MCF 10A (cell line): ENCODE measurements at regions not wholly inside any gene's neighbourhood (a gene's known extent, or its start where the extent isn't known, plus 50 kb on each side); places are given as distances from the start of the nearest gene placed in this dataset.

Experiments used
- BruUV-seq: library from RNA; stranded (reverse); fragments of 400-500 nt; replicated peaks from 2 replicates; lab custom pipeline; 2021; lab: Mats Ljungman, UMichigan
- CTCF ChIA-PET: fragments of 300-600 bp; sonication (Branson Sonifier 250); formaldehyde crosslinking; extraction: SDS; loops from one replicate; lab custom pipeline; 2021; ENCODE audit warnings: antibody characterized with exemption, inconsistent platforms; lab: Yijun Ruan, JAX
- POLR2A ChIA-PET: fragments of 300-600, 350-650 bp; sonication (Branson Sonifier 250); formaldehyde crosslinking; extraction: SDS; loops from one replicate; lab custom pipeline; 2020; ENCODE audit warnings: antibody characterized with exemption, inconsistent platforms; lab: Yijun Ruan, JAX
- DNase-seq: peaks from one replicate; pipeline ENCODE4 v3.0.0-alpha.2; 2018; ENCODE audit not compliant: unreplicated experiment
- H3K27ac Mint-ChIP-seq: one replicate; pipeline ENCODE4 v1.8.0; 2022; ENCODE audit warnings: mild to moderate bottlenecking, low read depth, mixed read lengths; ENCODE audit not compliant: unreplicated experiment
- H3K27me3 Mint-ChIP-seq: one replicate; pipeline ENCODE4 v1.8.0; 2022; ENCODE audit warnings: mixed read lengths; ENCODE audit not compliant: insufficient read depth, unreplicated experiment
- H3K36me3 Mint-ChIP-seq: one replicate; pipeline ENCODE4 v1.8.0; 2022; ENCODE audit warnings: mild to moderate bottlenecking, moderate library complexity, mixed read lengths; ENCODE audit not compliant: insufficient read depth, unreplicated experiment
- H3K4me1 Mint-ChIP-seq: one replicate; pipeline ENCODE4 v1.8.0; 2022; ENCODE audit warnings: mixed read lengths; ENCODE audit not compliant: insufficient read depth, unreplicated experiment
- H3K4me3 Mint-ChIP-seq: one replicate; pipeline ENCODE4 v1.8.0; 2022; ENCODE audit warnings: mild to moderate bottlenecking, moderate library complexity, mixed read lengths; ENCODE audit not compliant: unreplicated experiment
- H3K9me3 Mint-ChIP-seq: one replicate; pipeline ENCODE4 v1.8.0; 2022; ENCODE audit warnings: mixed read lengths; ENCODE audit not compliant: unreplicated experiment
- intact Hi-C: fragments of 100-400 bp; cut with micrococcal nuclease; formaldehyde crosslinking; loops from 2 replicates; pipeline ENCODE4 v1.14.1; 2022
- TF ChIP-seq, protein P1 (sequence below): fragments of 200-600 bp; IDR thresholded peaks from one replicate; pipeline ENCODE4 v1.8.0; 2022; ENCODE audit warnings: antibody characterized with exemption, mild to moderate bottlenecking; ENCODE audit not compliant: unreplicated experiment

DNA sequence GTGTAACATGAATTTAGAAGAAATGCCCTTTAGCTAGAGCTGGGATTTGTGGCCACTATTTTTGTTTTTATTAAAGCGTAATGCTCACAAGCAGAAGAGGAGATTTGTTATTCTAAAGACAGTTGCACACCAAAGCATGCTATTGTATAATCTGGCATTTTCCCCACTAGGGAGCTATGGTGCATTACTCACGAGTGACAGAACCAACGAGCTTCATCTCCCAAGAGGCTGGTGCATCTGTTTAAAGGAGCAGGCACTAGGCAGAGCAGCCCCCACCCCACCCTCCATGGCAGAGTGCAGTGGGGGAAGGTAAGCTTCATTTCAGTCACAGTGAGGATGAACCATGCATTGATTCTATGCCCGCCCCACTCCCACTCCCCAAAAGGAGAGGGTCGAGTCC, 287.3 kb upstream of the TSHZ2 start:
- no peak for DNase-seq
- ChIA-PET POLR2A (interaction anchor here (0.6 kb wide), 1 partner anchor 932 kb away, joined by 3 read pairs; no protein-coding TSS in a partner anchor), CTCF (no interaction called here)
- no TSS peak for BruUV-seq
- TF ChIP-seq, protein P1, sequence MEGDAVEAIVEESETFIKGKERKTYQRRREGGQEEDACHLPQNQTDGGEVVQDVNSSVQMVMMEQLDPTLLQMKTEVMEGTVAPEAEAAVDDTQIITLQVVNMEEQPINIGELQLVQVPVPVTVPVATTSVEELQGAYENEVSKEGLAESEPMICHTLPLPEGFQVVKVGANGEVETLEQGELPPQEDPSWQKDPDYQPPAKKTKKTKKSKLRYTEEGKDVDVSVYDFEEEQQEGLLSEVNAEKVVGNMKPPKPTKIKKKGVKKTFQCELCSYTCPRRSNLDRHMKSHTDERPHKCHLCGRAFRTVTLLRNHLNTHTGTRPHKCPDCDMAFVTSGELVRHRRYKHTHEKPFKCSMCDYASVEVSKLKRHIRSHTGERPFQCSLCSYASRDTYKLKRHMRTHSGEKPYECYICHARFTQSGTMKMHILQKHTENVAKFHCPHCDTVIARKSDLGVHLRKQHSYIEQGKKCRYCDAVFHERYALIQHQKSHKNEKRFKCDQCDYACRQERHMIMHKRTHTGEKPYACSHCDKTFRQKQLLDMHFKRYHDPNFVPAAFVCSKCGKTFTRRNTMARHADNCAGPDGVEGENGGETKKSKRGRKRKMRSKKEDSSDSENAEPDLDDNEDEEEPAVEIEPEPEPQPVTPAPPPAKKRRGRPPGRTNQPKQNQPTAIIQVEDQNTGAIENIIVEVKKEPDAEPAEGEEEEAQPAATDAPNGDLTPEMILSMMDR, result no peak
- Mint-ChIP-seq H3K27me3 (no peaks in the 10 kb centered on the region), H3K4me3 (no peak overlapping the region), H3K4me1 (no peaks in the 10 kb centered on the region), H3K36me3 (no peaks in the 10 kb centered on the region), H3K9me3 (peaks cover 7% of the 10 kb centered on the region), H3K27ac (no peak overlapping the region)
- intact Hi-C loops, result no loop called here

DNA sequence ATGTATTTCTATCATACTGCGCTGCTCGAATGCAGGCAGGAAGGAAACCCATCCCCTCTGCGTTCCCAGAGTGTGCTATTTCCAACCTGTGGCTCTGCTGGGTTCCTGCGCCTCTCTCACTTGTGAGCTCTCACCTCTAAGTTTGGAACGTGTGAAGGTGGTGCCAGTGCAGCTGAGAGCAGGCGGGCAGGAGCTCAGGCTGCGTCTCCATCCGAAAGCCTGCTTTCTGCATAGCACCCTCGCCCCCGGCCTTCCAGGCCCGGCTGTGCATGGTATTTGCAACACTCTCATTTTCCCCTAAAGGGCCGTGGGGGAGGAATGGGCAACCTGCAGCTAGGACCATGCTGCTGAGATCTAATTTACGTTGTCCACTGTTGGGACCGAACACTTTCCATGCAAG, 288.0 kb upstream of the TSHZ2 start:
- intact Hi-C loops, result no loop called here
- no peaks in the 10 kb centered on the region for H3K4me1 Mint-ChIP-seq
- ChIA-PET POLR2A (no interaction called here), CTCF (no interaction called here)
- TF ChIP-seq, protein P1, result no peak
- no peak overlapping the region for H3K27ac Mint-ChIP-seq
- no peaks in the 10 kb centered on the region for H3K27me3 Mint-ChIP-seq
- no TSS peak for BruUV-seq
- H3K9me3 Mint-ChIP-seq, result peaks cover 7% of the 10 kb centered on the region
- H3K4me3 Mint-ChIP-seq, result no peak overlapping the region
- no peak for DNase-seq
- H3K36me3 Mint-ChIP-seq, result no peaks in the 10 kb centered on the region

DNA sequence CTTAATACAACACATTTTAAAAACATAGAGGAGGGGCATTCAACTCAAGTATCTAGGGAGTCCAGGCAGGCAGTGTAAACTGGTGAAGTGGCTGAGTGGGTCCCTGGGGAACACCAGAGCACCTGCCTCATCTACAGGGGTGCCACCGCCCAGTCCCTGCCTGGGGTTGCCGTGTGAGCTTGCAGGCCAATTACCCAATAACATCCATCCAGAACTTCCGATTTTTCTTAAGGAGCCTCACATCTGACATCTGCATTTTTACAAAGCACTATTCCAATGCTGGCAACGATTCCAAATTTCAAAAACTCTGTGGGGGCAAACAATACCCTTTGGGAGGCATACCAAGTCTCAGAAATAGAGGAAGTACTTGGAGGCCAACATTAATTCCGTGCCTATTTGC, 288.4 kb upstream of the TSHZ2 start:
- TF ChIP-seq, protein P1, result no peak
- Mint-ChIP-seq H3K27ac (no peak overlapping the region), H3K9me3 (peaks cover 7% of the 10 kb centered on the region), H3K27me3 (no peaks in the 10 kb centered on the region), H3K4me3 (no peak overlapping the region), H3K36me3 (no peaks in the 10 kb centered on the region), H3K4me1 (no peaks in the 10 kb centered on the region)
- no peak for DNase-seq
- intact Hi-C loops, result no loop called here
- CTCF ChIA-PET, result no interaction called here
- BruUV-seq, result no TSS peak
- POLR2A ChIA-PET, result no interaction called here

DNA sequence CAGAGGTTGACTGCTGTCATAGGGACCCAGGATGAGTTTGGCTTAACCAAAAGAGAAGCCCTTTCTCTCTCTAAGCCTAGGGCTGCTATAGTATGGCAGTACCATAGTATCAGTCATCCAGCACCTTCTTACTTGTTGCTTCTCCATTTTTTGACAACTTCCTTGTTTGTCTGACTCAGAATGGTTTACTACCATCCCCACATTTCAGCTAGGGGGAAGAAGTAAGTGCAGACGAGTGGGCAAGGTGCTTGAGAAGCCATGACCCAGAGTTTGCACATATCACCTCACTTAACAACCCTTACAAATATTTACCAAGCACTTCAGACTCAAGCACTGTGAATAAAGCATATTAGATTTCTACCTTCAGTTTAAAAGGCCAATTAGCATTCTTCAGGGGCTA, 289.9 kb upstream of the TSHZ2 start:
- ChIA-PET CTCF (interaction anchor here (0.7 kb wide), 2 partner anchors 247 to 739 kb away, joined by 3 to 5 read pairs; no protein-coding TSS in a partner anchor), POLR2A (no interaction called here)
- no peaks in the 10 kb centered on the region for H3K4me1 Mint-ChIP-seq
- no peak overlapping the region for H3K4me3 Mint-ChIP-seq
- no TSS peak for BruUV-seq
- peaks cover 7% of the 10 kb centered on the region for H3K9me3 Mint-ChIP-seq
- TF ChIP-seq, protein P1, result no peak
- no peaks in the 10 kb centered on the region for H3K36me3 Mint-ChIP-seq
- intact Hi-C loops, result no loop called here
- no peaks in the 10 kb centered on the region for H3K27me3 Mint-ChIP-seq
- H3K27ac Mint-ChIP-seq, result no peak overlapping the region
- no peak for DNase-seq
